GF-D8 (cell line): ENCODE measurements at regions not wholly inside any gene's neighbourhood (a gene's known extent, or its start where the extent isn't known, plus 50 kb on each side); places are given as distances from the start of the nearest gene placed in this dataset.
"Not testable (repeated sequence)": the region's sequence is repeated elsewhere in the genome, so short reads cannot be mapped to it uniquely, and the experiment has no call there.

ENCODE experiments used
- DNase-seq: peaks from one replicate; lab custom pipeline; 2025; lab: John Stamatoyannopoulos, UW

GRCh38 chr1:66424530-66424929 is 109.4 kb upstream of the SGIP1 start:
- DNase-seq = not testable (repeated sequence)

DNA sequence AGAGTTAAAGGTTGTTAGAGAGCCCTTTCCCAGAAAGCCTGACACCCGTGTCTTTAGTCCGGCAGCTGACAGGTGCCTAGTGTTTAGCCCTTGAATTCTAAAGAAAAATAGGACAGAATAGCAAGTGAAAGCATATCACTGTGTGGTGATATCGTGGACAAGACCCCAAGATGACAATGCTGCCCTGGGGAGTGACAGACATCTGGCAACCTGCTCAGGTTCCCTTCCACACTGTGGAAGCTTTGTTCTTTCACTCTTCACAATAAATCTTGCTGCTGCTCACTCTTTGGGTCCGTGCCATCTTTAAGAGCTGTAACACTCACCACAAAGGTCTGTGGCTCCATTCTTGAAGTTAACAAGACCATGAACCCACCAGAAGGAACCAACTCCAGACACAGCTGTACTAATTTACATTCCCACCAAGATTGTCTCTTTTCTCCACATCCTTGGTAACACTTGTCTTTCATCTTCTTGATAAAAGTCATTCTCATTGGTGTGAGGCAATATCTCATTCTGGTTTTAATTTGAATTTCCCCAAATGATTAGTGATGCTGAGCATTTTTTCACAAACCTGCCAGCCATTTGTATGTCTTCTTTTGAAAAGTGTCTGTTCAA is 107.6 kb upstream of the SGIP1 start:
- no peak for DNase-seq

DNA sequence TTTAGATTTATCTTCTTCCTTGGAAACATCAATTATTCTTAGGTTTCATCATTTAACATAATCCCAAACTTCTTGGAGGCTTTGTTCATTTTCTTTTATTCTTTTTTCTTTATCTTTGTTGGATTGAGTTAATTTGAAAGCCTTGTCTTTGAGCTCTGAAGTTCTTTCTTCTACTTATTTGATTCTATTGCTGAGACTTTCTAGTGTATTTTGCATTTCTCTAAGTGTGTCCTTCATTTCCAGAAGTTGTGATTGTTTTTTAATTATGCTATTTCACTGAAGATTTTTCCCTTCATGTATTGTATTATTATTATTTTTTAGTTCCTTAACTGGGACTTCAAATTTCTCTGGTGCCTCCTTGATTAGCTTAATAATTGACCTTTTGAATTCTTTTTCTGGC is 103.1 kb upstream of the SGIP1 start:
- not testable (repeated sequence) for DNase-seq

GRCh38 chr1:66431999-66432398 is 102.0 kb upstream of the SGIP1 start:
- DNase-seq = no peak

DNA sequence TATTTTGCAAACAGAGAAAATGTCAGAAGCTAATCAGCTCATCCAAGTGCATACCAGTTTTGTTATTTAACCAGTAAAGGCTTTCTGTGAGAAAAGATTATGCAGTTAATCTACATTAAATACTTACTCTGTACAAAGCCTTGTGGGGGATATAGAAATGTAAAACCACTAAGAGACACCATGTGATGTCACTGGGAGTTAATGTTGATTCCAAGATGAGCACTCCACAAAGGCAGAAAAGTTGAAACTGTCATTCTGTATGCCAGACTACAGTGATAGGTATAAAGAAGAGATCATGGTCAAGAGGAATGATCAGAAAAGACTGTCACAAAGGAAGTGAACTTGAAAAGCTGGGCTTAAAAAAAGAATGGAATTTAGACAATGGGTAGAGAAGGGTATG is 100.3 kb upstream of the SGIP1 start:
- no peak for DNase-seq

GRCh38 chr1:66434096-66434495 is 99.9 kb upstream of the SGIP1 start:
- no peak for DNase-seq

- DNase-seq = no peak
Measured at GRCh38 chr1:66435541-66435940, 98.4 kb upstream of the SGIP1 start.

DNA sequence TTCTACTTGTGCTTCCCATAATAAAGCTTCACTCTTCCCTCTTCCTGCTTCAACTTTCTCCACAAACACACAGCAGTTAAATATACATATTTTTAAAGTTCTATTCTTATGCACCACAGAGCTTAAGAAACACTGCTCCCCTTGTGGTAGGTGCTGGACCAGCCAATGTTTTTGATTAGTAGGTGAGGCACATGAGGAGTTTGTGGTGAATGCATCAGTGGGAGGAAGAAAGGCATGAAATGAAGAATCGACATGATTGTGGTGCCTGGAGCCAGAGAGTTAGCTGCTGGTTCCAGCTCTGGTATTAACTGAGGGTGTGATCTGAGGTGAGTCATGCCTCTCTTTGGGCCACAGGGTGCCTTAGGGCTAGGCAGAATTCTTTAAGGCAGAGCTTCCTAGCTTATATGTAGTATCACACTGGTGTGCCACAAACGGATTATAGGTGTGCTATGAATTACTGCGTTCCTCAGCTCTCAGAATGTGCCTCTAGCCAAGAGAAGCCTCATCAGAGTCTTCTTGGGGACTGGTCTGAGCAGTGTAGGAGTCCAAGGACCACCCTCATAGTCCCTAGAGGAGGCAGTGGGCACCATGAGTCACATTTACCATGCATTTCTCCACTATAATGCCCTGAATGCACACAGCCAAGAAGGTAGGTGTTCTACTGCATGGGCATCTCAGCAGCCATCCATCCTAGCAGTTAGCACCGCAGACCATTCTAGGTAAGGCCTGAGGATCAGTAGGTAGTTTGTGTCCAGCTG is 97.4 kb upstream of the SGIP1 start:
- DNase-seq = no peak

- no peak for DNase-seq
Measured at GRCh38 chr1:66437136-66437401, 96.9 kb upstream of the SGIP1 start.

- DNase-seq = peak; percentile 53
Measured at GRCh38 chr1:66438062-66438461, 95.9 kb upstream of the SGIP1 start.

- DNase-seq = no peak
Measured at GRCh38 chr1:66438501-66438900, 95.5 kb upstream of the SGIP1 start.

- peak; percentile 77 for DNase-seq
Measured at GRCh38 chr1:66439031-66439740, 94.8 kb upstream of the SGIP1 start.

DNA sequence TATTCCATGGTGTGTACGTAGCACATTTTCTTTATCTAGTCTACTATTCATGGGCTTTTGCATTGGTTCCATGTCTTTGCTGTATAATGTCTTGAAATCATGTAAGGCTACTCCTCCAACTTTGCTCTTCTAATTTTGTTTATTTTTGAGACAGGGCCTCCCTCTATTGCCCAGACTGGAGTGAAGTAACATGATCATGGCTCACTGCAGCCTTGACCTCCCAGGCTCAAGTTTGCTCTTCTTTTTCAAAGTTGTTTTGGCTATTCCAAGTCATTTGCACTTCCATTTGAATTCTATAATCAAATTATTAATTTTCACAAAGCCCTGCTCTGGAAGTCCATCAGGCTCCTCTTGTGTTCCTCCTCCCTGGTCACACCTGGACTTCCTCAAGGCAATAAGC is 90.2 kb upstream of the SGIP1 start:
- DNase-seq = no peak

DNA sequence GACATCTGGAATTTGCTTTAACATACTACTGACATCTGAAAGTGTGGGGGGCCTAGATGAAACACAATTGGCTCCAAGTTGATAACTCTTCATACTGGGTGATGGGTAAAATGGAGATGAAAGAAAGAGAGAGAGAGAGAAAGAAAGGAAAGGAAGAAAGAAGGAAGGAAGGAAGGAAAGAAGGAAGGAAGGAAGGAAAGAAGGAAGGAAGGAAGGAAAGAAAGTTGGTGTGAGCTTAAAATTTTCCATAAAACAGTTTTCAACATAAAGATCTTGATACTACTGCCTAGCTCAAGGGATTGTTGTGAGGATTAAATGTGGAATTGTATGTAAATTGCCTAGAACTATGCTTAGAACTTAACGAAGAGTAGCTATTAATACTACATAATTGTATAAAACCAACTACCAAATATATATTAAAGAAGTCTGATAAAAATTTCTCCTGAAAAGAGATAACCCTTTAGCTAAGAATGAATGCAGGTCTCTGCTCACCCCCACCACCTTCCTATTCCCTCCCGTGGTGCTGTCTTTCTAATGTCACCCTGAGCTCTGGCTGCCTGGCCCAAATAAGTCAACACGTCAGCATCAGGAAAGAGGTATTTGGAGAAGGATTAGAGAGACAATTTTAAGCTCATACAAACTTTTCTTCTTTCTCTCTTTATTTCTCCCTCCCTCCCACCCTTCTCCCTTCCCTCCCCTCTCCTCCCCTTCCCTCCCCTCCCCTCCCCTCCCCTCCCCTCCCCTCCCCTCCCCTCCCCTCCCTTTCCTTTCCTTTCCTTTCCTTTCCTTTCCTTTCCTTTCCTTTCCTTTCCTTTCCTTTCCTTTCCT is 89.3 kb upstream of the SGIP1 start:
- no peak for DNase-seq

DNA sequence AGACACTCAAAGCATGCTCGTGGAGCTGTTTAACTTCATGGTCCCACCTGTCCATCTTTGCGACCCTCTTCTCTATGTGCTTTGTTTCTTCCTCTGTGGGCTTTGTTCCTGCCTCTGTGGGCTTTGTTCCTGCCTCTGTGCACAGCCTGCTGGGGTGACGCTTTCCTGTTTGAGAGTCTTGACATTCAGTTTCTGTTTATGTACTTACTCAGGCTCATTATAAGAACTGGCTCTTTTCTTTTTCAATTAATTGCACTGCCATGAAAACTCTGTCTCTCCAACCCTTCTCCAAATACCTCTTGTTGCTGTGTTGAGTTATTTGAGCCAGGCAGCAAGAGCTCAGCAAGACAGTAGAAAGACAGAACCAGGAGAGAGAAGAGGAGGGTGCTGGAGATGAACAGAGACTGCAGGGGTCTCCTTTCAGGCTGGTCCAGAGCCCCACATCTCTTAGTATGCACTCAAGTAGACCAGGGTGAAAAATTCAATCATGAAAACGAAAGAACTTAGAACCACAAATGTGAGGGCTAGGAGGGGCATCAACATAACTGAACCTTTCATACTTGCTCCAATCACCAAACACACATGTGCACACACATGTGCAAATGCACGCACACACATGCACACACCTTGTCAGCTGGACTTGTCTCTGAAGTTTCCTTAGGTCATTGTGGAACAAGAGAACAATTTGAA is 88.3 kb upstream of the SGIP1 start:
- DNase-seq = no peak

- peak; percentile 22 for DNase-seq
Measured at GRCh38 chr1:66446261-66447001, 87.5 kb upstream of the SGIP1 start.

DNA sequence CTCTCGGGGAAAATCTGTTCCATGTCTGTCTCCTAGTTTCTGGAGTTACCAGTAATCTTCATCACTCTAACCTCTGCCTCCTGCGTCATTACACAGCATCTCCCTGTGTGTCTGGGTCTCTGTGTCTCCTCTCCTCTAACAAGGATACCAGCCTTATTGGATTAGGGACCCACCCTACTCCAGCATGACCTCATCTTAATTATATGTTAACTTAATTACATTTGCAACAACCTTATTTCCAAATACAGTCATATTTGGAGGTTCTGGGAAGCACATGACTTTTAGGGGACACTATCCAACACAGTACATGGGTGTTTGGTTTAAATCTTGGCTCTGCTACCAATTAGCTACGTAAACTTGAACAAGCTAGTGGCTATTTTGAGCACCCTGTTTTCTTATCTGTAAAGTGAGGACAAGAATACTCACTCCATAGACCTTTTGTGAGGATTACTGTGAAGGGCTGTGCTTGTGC is 83.9 kb upstream of the SGIP1 start:
- DNase-seq = no peak

- DNase-seq = no peak
Measured at GRCh38 chr1:66450847-66451246, 83.1 kb upstream of the SGIP1 start.

GRCh38 chr1:66452162-66452561 is 81.8 kb upstream of the SGIP1 start:
- DNase-seq = no peak

DNA sequence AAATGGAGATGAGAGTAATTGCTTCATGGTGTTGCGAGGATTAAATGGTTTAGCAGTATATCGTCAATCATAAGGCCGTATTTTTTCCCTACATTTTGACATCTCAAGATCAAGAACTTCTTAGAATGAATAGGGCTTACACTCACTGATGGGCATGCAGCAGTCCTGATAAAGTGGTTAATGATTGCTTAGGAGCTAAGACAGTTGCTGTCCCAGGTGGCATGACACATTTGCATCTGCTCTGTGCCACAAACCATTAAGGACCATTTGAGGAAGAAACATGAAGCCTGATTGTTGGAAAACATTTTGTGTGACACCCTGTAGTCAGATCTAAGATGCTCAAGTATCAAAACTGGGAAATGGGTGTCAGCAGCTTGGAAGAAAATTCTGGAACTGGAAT is 81.0 kb upstream of the SGIP1 start:
- DNase-seq = no peak

DNA sequence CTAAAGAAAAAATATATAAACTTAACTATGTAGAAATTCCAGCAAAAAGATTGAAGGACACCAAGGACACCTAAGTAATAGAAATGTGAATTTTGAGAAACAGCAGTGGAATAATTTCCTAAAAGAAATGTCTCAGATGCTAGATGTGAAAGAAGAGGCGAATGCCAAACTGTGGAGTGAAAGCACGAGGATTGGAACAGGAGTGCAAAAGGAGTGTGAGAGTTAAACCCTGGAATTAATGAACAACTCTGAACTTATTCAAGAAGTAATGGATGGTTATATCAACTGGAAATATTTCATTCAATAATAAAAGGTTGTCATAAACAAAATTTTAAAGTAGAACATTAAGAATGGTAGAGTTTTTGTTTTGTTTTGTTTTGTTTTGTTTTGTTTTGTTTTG is 78.5 kb upstream of the SGIP1 start:
- no peak for DNase-seq
